ENCODE measurements at regions not wholly inside any gene's neighbourhood (a gene's known extent, or its start where the extent isn't known, plus 50 kb on each side); places are given as distances from the start of the nearest gene placed in this dataset.

DNA sequence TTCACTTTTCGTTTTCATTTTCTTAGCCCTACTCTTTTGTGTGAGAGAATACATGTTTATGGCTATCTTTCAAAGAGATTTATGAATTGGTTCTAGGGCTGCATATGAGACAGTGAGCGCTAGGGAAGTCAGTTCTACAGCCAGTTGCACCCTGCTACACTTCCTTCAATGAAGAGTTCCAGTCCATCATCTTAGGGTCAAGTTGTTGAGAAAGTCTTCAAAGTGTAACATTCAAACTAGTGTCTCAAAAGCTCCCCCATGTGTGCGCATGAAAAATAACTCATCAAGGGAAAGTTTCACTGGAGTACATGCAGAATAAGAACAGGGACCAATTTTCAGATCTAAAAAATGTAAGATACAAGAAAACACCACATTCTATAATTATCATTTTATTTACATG, 317.2 kb downstream of the DEPDC1B start:
- H3K36me3 ChIP-seq = no peaks in the 10 kb centered on the region
- TF ChIP-seq, protein P1, sequence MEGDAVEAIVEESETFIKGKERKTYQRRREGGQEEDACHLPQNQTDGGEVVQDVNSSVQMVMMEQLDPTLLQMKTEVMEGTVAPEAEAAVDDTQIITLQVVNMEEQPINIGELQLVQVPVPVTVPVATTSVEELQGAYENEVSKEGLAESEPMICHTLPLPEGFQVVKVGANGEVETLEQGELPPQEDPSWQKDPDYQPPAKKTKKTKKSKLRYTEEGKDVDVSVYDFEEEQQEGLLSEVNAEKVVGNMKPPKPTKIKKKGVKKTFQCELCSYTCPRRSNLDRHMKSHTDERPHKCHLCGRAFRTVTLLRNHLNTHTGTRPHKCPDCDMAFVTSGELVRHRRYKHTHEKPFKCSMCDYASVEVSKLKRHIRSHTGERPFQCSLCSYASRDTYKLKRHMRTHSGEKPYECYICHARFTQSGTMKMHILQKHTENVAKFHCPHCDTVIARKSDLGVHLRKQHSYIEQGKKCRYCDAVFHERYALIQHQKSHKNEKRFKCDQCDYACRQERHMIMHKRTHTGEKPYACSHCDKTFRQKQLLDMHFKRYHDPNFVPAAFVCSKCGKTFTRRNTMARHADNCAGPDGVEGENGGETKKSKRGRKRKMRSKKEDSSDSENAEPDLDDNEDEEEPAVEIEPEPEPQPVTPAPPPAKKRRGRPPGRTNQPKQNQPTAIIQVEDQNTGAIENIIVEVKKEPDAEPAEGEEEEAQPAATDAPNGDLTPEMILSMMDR (IDR thresholded peaks at IDR 0.05) = no peak
- TF ChIP-seq POLR2A (IDR thresholded peaks at IDR 0.05) = no peak
- TF ChIP-seq EP300 (IDR thresholded peaks at IDR 0.05) = no peak
- no peaks in the 10 kb centered on the region for H3K27me3 ChIP-seq
- no peak for DNase-seq
- 47 to 53% (median 50%) methylated on average over 3 of the region's 3 CpGs for WGBS, 3 donors
- no peak overlapping the region for H3K4me3 ChIP-seq
- H3K27ac ChIP-seq = no peak overlapping the region
- no peaks in the 10 kb centered on the region for H3K9me3 ChIP-seq
- no peaks in the 10 kb centered on the region for H3K4me1 ChIP-seq (ENCODE audit: insufficient read depth)
- intact Hi-C loops (cut with DNase I) = no loop called here

GRCh38 chr5:60379907-60380306, 320.1 kb downstream of the DEPDC1B start:
- H3K27me3 ChIP-seq = no peaks in the 10 kb centered on the region
- H3K4me3 ChIP-seq = no peak overlapping the region
- intact Hi-C loops (cut with DNase I) = no loop called here
- TF ChIP-seq, protein P1 (IDR thresholded peaks at IDR 0.05) = no peak
- TF ChIP-seq POLR2A (IDR thresholded peaks at IDR 0.05) = no peak
- no peak for TF ChIP-seq EP300 (IDR thresholded peaks at IDR 0.05)
- WGBS, 3 donors = 89 to 95% (median 93%) methylated on average over 4 of the region's 4 CpGs
- H3K27ac ChIP-seq = no peak overlapping the region
- H3K36me3 ChIP-seq = no peaks in the 10 kb centered on the region
- DNase-seq = no peak
- H3K4me1 ChIP-seq (ENCODE audit: insufficient read depth) = no peaks in the 10 kb centered on the region
- no peaks in the 10 kb centered on the region for H3K9me3 ChIP-seq

GRCh38 chr5:60377826-60378225, 322.1 kb downstream of the DEPDC1B start:
- TF ChIP-seq POLR2A (IDR thresholded peaks at IDR 0.05) (no peak), EP300 (IDR thresholded peaks at IDR 0.05) (no peak)
- TF ChIP-seq, protein P1 (IDR thresholded peaks at IDR 0.05) = no peak
- intact Hi-C loops (cut with DNase I) = no loop called here
- no peaks in the 10 kb centered on the region for H3K36me3 ChIP-seq
- H3K4me1 ChIP-seq (ENCODE audit: insufficient read depth) = no peaks in the 10 kb centered on the region
- DNase-seq = no peak
- no peak overlapping the region for H3K4me3 ChIP-seq
- 89 to 96% (median 89%) methylated on average over 1 of the region's 1 CpG for WGBS, 3 donors
- no peaks in the 10 kb centered on the region for H3K27me3 ChIP-seq
- H3K9me3 ChIP-seq = no peaks in the 10 kb centered on the region
- H3K27ac ChIP-seq = no peak overlapping the region

DNA sequence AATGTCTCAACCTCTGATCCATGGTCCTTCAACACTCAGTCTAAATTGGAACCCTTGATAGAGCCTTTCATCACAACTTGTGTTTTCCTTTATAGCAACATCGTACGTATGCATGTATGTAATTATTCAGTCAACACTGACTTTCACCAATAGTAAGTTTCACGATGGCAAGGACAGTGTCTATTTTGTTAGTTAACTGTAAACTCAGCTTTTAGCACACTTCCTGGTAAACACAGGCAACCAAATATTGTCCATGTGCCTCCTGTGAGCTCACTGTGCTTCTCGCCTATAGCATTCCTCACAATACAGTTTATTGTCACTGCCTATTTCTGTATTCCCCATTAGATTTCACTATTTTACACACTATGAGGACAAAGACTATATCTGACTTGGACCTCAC, 323.1 kb downstream of the DEPDC1B start:
- H3K9me3 ChIP-seq = no peaks in the 10 kb centered on the region
- TF ChIP-seq POLR2A (IDR thresholded peaks at IDR 0.05) (no peak), EP300 (IDR thresholded peaks at IDR 0.05) (no peak)
- TF ChIP-seq, protein P1 (IDR thresholded peaks at IDR 0.05) = no peak
- intact Hi-C loops (cut with DNase I) = no loop called here
- H3K27ac ChIP-seq = no peak overlapping the region
- no peaks in the 10 kb centered on the region for H3K4me1 ChIP-seq (ENCODE audit: insufficient read depth)
- WGBS, 3 donors = 82 to 92% (median 90%) methylated on average over 4 of the region's 4 CpGs
- DNase-seq = no peak
- H3K4me3 ChIP-seq = no peak overlapping the region
- no peaks in the 10 kb centered on the region for H3K36me3 ChIP-seq
- no peaks in the 10 kb centered on the region for H3K27me3 ChIP-seq

DNA sequence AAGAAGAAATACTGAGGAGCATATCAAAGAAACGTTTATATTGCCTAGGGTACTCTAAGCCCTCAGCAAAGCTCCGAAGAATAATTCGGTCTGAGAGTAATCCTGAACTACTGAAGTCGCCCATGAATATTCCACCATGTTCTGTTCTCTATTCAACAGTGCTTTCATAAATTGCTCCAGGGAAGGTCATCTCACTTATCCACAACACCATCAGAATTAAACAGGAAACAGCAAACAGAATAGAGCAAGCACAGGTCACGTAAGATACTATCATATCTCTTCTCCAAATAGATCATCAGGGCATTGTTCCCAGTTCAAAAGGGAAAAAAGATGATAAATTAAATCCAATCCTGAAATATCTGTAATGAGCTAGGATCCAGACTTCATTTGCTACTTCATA, 325.6 kb downstream of the DEPDC1B start:
- Histone ChIP-seq H3K9me3 (no peaks in the 10 kb centered on the region), H3K27me3 (no peaks in the 10 kb centered on the region), H3K27ac (no peak overlapping the region), H3K36me3 (no peaks in the 10 kb centered on the region), H3K4me1 (ENCODE audit: insufficient read depth) (no peaks in the 10 kb centered on the region), H3K4me3 (no peak overlapping the region)
- TF ChIP-seq EP300 (IDR thresholded peaks at IDR 0.05) (no peak), POLR2A (IDR thresholded peaks at IDR 0.05) (no peak)
- TF ChIP-seq, protein P1 (IDR thresholded peaks at IDR 0.05) = no peak
- no peak for DNase-seq
- whole genome bisulfite sequencing, 3 donors = 80 to 83% (median 81%) methylated on average over 5 of the region's 5 CpGs
- intact Hi-C loops (cut with DNase I) = no loop called here
